Right renal cortex interstitium (tissue), 3 donors: ENCODE measurements at regions not wholly inside any gene's neighbourhood (a gene's known extent, or its start where the extent isn't known, plus 50 kb on each side); places are given as distances from the start of the nearest gene placed in this dataset.
A peak's percentile ranks its signal among the peaks of the same experiment; 100 is the strongest.
"Not testable (repeated sequence)": the region's sequence is repeated elsewhere in the genome, so short reads cannot be mapped to it uniquely, and the experiment has no call there.

Experiments
- DNase-seq, 3 donors: peaks; one replicate each; pipeline ENCODE4 v3.0.0-alpha.2; 2013; ENCODE audit warnings: low read depth in 3 of 3, low spot score in 2 of 3

GRCh38 chr1:112093372-112093694 lies 103.9 kb upstream of the KCND3 start:
- DNase-seq, result no peak

GRCh38 chr1:112099979-112100378 lies 110.5 kb upstream of the KCND3 start:
- DNase-seq, result no peak

GRCh38 chr1:112105557-112105956 lies 116.1 kb upstream of the KCND3 start:
- DNase-seq, result no peak

- DNase-seq, result no peak
Observed at GRCh38 chr1:112110031-112110430, 120.6 kb upstream of the KCND3 start.

GRCh38 chr1:112111734-112112133 lies 122.3 kb upstream of the KCND3 start:
- no peak for DNase-seq

GRCh38 chr1:112114540-112114939 lies 125.1 kb upstream of the KCND3 start:
- DNase-seq, result no peak

GRCh38 chr1:112126598-112126997 lies 137.1 kb upstream of the KCND3 start:
- DNase-seq, result no peak

- not testable (repeated sequence) for DNase-seq
Observed at GRCh38 chr1:112127606-112128005, 138.1 kb upstream of the KCND3 start.

- no peak for DNase-seq
Observed at GRCh38 chr1:112133487-112133886, 144.0 kb upstream of the KCND3 start.

- DNase-seq, result no peak
Observed at GRCh38 chr1:112140743-112141142, 151.3 kb upstream of the KCND3 start.

GRCh38 chr1:112141301-112141700 lies 151.8 kb upstream of the KCND3 start:
- no peak for DNase-seq

- no peak for DNase-seq
Observed at GRCh38 chr1:112141923-112142322, 152.5 kb upstream of the KCND3 start.

- no peak for DNase-seq
Observed at GRCh38 chr1:112143871-112144441, 154.5 kb upstream of the KCND3 start.

- DNase-seq, result no peak
Observed at GRCh38 chr1:112144733-112145426, 155.4 kb upstream of the KCND3 start.

GRCh38 chr1:112146201-112146715 lies 156.8 kb upstream of the KCND3 start:
- no peak for DNase-seq

GRCh38 chr1:112160214-112160613 lies 170.7 kb upstream of the KCND3 start:
- not testable (repeated sequence) for DNase-seq

GRCh38 chr1:112165375-112165774 lies 175.9 kb upstream of the KCND3 start:
- no peak for DNase-seq

- no peak for DNase-seq
Observed at GRCh38 chr1:112169517-112169916, 180.0 kb upstream of the KCND3 start.

GRCh38 chr1:112172294-112172882 lies 182.9 kb upstream of the KCND3 start:
- peak; percentile 10 to 40 (median 27) for DNase-seq

GRCh38 chr1:112177314-112177713 lies 187.8 kb upstream of the KCND3 start:
- no peak for DNase-seq

- no peak for DNase-seq
Observed at GRCh38 chr1:112188611-112189010, 199.1 kb upstream of the KCND3 start.

- DNase-seq, result no peak
Observed at GRCh38 chr1:112196008-112196588, 199.9 kb upstream of the CTTNBP2NL start.
